Ovary (tissue), 7 donors: ENCODE measurements at regions not wholly inside any gene's neighbourhood (a gene's known extent, or its start where the extent isn't known, plus 50 kb on each side); places are given as distances from the start of the nearest gene placed in this dataset.

Experiments
- DNase-seq, 5 donors: peaks; one replicate each; pipeline ENCODE4 v3.0.0-alpha.2; 2019 to 2020
- H3K27ac ChIP-seq, 2 donors: fragments of 200-600 bp; one replicate each; pipeline versions ENCODE4 v1.5.1 to v1.8.0; 2019 to 2022
- H3K27me3 ChIP-seq: fragments of 200-600 bp; one replicate; pipeline ENCODE4 v1.8.0; 2022
- H3K36me3 ChIP-seq: fragments of 200-600 bp; sonication (generic); one replicate; pipeline ENCODE4 v1.5.1; 2019
- H3K4me1 ChIP-seq: one replicate; pipeline ENCODE4 v1.8.1; 2013; ENCODE audit warnings: mild to moderate bottlenecking, moderate library complexity; ENCODE audit not compliant: insufficient read depth
- H3K4me3 ChIP-seq: fragments of 200-600 bp; sonication (generic); one replicate; pipeline ENCODE4 v1.5.1; 2017
- H3K9me3 ChIP-seq, 2 donors: fragments of 200-600 bp in 1 of 2; sonication (generic) in 1 of 2; one replicate each; pipeline versions ENCODE4 v1.5.1 to v1.8.1; 2013 to 2019; ENCODE audit warnings: mild to moderate bottlenecking in 1 of 2, moderate library complexity in 1 of 2
- EP300 ChIP-seq: sonication (generic); formaldehyde crosslinking; IDR thresholded peaks from one replicate; pipeline ENCODE4 v1.6.1; 2017; ENCODE audit warnings: antibody characterized with exemption
- POLR2A ChIP-seq: fragments of 450-650 bp; IDR thresholded peaks from one replicate; pipeline ENCODE4 v1.6.1; 2017; ENCODE audit warnings: antibody characterized with exemption, mild to moderate bottlenecking, moderate library complexity
- WGBS, 3 donors: extraction: QIAGEN DNeasy Blood & Tissue Kit in 1 of 3; methylation state at CpG; one replicate each; pipeline versions ENCODE4 v1.1.5 to v1.1.7; 2013 to 2017; 5-methylcytosine and 5-hydroxymethylcytosine counted together
- intact Hi-C, 4 donors: fragments of 100-400 bp; cut with DNase I; formaldehyde crosslinking; loops; one replicate each; pipeline versions ENCODE4 v1.11.0 to v1.15.1; 2022 to 2023
- TF ChIP-seq, protein P1 (sequence below), 3 donors: fragments of 450-650 bp in 2 of 3; fragments of 200-600 bp in 1 of 3; IDR thresholded peaks; one replicate each; pipeline versions ENCODE4 v1.5.1 to v1.8.0; 2016 to 2022; ENCODE audit warnings: antibody characterized with exemption in 3 of 3, mild to moderate bottlenecking in 1 of 3
- donor health status: DM: no; HTN: no; CAD: no; lungs with moderate emphysema.
- donor health status: DM: no; HTN: no; CAD: no.
- donor health status: Bipolar disorder and iron deficiency.
- donor health status: DM: no; HTN: no; CAD: no.
- donor health status: DM: yes; HTN: yes; CAD: no.

DNA sequence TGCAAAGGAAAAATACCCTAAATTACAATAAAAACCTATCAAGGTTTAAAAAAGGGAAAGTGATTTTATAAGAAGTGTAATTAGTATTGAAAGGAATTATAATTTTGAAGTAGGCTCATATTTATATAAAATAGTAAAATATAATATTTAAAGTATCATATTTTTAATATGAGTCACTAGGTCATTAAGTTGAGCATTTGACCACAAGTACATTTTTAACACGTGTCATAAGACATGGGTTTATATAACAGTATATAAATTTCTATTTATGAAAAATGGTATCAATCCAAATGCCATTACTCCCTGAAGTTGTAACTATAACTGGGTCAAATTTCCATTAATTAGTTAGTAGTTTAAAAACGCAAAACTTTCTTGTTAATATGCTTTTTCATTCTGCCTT lies 365.9 kb downstream of the COL11A1 start:
- Histone ChIP-seq H3K27me3 (no peaks in the 10 kb centered on the region), H3K4me1 (no peaks in the 10 kb centered on the region), H3K4me3 (no peak overlapping the region), H3K36me3 (no peaks in the 10 kb centered on the region), H3K9me3 (no peaks in the 10 kb centered on the region), H3K27ac (no peak overlapping the region)
- WGBS, 3 donors = 33 to 53% (median 36%) methylated on average over 2 of the region's 2 CpGs
- no peak for DNase-seq
- intact Hi-C loops = no loop called here
- TF ChIP-seq EP300 (no peak), POLR2A (no peak)
- TF ChIP-seq, protein P1, sequence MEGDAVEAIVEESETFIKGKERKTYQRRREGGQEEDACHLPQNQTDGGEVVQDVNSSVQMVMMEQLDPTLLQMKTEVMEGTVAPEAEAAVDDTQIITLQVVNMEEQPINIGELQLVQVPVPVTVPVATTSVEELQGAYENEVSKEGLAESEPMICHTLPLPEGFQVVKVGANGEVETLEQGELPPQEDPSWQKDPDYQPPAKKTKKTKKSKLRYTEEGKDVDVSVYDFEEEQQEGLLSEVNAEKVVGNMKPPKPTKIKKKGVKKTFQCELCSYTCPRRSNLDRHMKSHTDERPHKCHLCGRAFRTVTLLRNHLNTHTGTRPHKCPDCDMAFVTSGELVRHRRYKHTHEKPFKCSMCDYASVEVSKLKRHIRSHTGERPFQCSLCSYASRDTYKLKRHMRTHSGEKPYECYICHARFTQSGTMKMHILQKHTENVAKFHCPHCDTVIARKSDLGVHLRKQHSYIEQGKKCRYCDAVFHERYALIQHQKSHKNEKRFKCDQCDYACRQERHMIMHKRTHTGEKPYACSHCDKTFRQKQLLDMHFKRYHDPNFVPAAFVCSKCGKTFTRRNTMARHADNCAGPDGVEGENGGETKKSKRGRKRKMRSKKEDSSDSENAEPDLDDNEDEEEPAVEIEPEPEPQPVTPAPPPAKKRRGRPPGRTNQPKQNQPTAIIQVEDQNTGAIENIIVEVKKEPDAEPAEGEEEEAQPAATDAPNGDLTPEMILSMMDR (IDR thresholded peaks at IDR 0.05) = no peak

DNA sequence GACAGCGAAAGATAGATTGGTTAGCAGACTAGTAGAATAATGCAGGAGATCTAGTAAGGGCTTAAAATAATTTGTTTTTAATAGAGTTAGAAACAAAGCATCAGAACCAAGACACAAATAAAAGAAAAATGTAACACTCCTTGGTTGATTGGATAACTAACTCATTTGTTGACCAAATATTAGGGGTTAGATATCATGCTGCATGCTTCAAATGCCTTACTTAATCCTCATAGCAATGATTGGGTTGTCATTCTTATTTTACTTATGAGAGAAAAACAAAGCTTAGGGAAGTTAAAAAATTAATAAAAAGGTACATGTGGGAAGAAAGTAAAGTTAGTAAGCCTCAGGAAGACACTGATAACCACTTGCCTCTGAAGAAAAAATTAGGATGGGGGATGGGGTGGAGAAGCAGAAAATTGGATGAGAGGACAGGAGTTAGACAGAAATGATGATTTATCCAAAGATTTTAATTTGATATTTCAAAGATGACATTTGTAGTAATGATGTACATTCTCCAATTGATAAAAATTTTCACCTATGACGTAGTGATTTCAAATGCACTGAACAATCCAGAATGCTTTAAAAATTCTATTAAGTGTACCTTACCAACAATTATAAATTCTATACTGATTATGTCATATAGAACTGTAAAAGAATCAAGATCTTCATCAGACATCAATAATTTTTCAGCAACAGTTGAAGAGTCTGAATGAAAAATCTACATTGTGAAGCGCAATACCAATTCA lies 374.7 kb downstream of the COL11A1 start:
- Histone ChIP-seq H3K36me3 (no peaks in the 10 kb centered on the region), H3K4me3 (no peak overlapping the region), H3K27me3 (no peaks in the 10 kb centered on the region), H3K4me1 (no peaks in the 10 kb centered on the region), H3K9me3 (no peaks in the 10 kb centered on the region), H3K27ac (no peak overlapping the region)
- TF ChIP-seq, protein P1 (IDR thresholded peaks at IDR 0.05) = no peak
- no peak for TF ChIP-seq EP300
- TF ChIP-seq POLR2A = no peak
- no peak for DNase-seq
- intact Hi-C loops = no loop called here
- 69 to 94% (median 92%) methylated on average over 3 of the region's 3 CpGs for WGBS, 3 donors

DNA sequence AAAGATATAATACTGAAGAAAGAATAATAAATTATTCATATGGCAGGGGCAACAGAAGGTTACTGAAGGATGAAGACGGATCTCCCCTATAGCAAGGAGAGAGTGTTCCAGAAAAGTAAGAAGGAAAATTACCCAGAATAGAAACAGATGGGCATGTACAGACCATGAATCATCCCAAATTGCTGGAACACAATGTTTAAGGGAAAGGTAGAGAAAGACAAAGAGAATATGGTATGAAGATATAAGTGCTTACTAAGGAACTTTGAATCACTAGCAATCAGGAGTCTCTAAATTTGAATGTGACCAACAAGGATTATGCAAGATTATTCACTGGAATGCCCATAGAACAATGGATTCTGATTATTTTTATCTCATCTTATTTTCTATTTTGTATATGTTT lies 375.4 kb downstream of the COL11A1 start:
- WGBS, 3 donors = 50 to 79% (median 71%) methylated on average over 1 of the region's 1 CpG
- Histone ChIP-seq H3K4me1 (no peaks in the 10 kb centered on the region), H3K27me3 (no peaks in the 10 kb centered on the region), H3K4me3 (no peak overlapping the region), H3K36me3 (no peaks in the 10 kb centered on the region), H3K27ac (no peak overlapping the region), H3K9me3 (no peaks in the 10 kb centered on the region)
- TF ChIP-seq, protein P1 (IDR thresholded peaks at IDR 0.05) = no peak
- TF ChIP-seq EP300 = no peak
- TF ChIP-seq POLR2A = no peak
- no peak for DNase-seq
- intact Hi-C loops = no loop called here

DNA sequence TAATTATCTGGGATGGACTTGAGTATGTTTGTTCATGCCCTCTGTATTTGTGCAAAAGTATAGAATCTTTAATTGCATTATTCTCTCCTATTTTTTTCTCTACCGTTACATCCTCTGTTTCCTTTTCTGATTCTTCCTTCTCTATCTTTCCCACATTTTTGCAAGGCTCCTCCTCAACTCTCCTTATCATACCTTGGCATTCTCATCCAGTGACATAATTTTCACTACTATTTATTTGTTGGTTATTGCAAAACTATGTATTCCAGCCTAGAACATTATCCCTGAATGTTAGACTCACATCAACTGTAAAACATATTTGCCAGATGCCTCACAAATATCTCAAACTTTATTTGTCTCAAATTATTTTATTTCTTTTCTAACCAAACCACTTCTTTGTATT lies 381.9 kb downstream of the COL11A1 start:
- Histone ChIP-seq H3K27ac (no peak overlapping the region), H3K36me3 (no peaks in the 10 kb centered on the region), H3K27me3 (no peaks in the 10 kb centered on the region), H3K4me1 (no peaks in the 10 kb centered on the region), H3K9me3 (no peaks in the 10 kb centered on the region), H3K4me3 (no peak overlapping the region)
- WGBS, 3 donors = 63 to 71% (median 67%) methylated on average over 1 of the region's 1 CpG
- DNase-seq = no peak
- TF ChIP-seq POLR2A (no peak), EP300 (no peak)
- TF ChIP-seq, protein P1 (IDR thresholded peaks at IDR 0.05) = no peak
- intact Hi-C loops = no loop called here
